Neutrophil (primary cell): ENCODE measurements at regions not wholly inside any gene's neighbourhood (a gene's known extent, or its start where the extent isn't known, plus 50 kb on each side); places are given as distances from the start of the nearest gene placed in this dataset.

ENCODE experiments used
- H3K27ac ChIP-seq: fragments of 200-600 bp; sonication (generic); 2 replicates; pipeline ENCODE4 v1.5.1; 2016; ENCODE audit warnings: mild to moderate bottlenecking, moderate library complexity
- H3K27me3 ChIP-seq: fragments of 200-600 bp; sonication (generic); 2 replicates; pipeline ENCODE4 v1.6.0; 2016; ENCODE audit warnings: mild to moderate bottlenecking
- H3K36me3 ChIP-seq: fragments of 200-600 bp; sonication (generic); 2 replicates; pipeline ENCODE4 v1.5.1; 2017
- H3K4me1 ChIP-seq, 2 experiments: fragments of 200-600 bp in 1 of 2; sonication (generic) in 1 of 2; 1 replicate in 1 of 2; 2 replicates in 1 of 2; pipeline versions ENCODE4 v1.5.1 to v1.6.1; 2013 to 2016; ENCODE audit warnings: low read depth in 1 of 2, low read length in 1 of 2, mild to moderate bottlenecking in 1 of 2, moderate library complexity in 1 of 2; ENCODE audit not compliant: control insufficient read depth in 1 of 2, insufficient read depth in 1 of 2
- H3K4me3 ChIP-seq, 2 experiments: fragments of 200-600 bp in 1 of 2; sonication (generic) in 1 of 2; 1 replicate in 1 of 2; 2 replicates in 1 of 2; pipeline ENCODE4 v1.5.1; 2013 to 2016; ENCODE audit warnings: low read depth in 1 of 2, low read length in 1 of 2, mild to moderate bottlenecking in 1 of 2, moderate library complexity in 1 of 2
- H3K9me3 ChIP-seq: fragments of 200-600 bp; sonication (generic); 2 replicates; pipeline ENCODE4 v1.5.1; 2016
- CTCF ChIP-seq: fragments of 200-600 bp; sonication (generic); IDR thresholded peaks from 2 replicates; pipeline ENCODE4 v1.5.1; 2016; ENCODE audit warnings: antibody characterized with exemption

DNA sequence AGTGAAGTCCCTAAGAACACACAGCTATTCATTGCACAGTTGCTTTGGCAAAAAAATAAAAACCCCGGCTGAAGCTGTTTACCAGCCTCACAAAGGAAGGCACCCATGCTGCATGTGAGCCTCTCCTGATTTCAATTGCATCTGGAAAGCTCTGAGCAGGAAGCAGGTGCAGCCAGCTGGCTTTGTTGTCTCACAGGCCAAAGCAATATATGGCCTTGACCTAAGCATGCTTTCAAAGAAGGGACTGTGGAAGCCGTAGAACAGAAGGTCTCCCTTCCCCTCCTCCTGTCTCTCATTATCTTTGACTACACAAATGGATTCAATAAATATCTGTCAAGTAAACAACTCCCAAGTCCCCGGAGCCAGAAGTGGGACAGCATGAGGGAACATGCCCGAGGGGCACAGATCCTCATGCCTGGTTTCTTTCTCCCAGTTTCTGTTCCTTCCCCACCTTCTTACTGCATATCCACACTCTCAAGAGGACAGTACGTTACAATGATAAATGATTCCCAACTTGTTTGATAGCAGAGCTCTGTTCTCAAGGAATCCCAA lies 57.2 kb upstream of the PCSK2 start:
- H3K4me1 ChIP-seq: no peaks in the 10 kb centered on the region
- no peak overlapping the region for H3K27ac ChIP-seq
- no peak for TF ChIP-seq CTCF
- H3K4me3 ChIP-seq: no peak overlapping the region
- no peaks in the 10 kb centered on the region for H3K9me3 ChIP-seq
- no peaks in the 10 kb centered on the region for H3K27me3 ChIP-seq
- H3K36me3 ChIP-seq: no peaks in the 10 kb centered on the region

- Histone ChIP-seq H3K9me3 (no peaks in the 10 kb centered on the region), H3K27me3 (no peaks in the 10 kb centered on the region), H3K36me3 (no peaks in the 10 kb centered on the region), H3K27ac (no peak overlapping the region), H3K4me1 (no peaks in the 10 kb centered on the region), H3K4me3 (no peak overlapping the region)
- TF ChIP-seq CTCF: no peak
These were observed 55.0 kb upstream of the PCSK2 start for GRCh38 chr20:17171746-17172280.

GRCh38 chr20:17172836-17173516 lies 53.9 kb upstream of the PCSK2 start:
- Histone ChIP-seq H3K27ac (no peak overlapping the region), H3K4me3 (no peak overlapping the region), H3K4me1 (no peaks in the 10 kb centered on the region), H3K9me3 (no peaks in the 10 kb centered on the region), H3K36me3 (no peaks in the 10 kb centered on the region), H3K27me3 (no peaks in the 10 kb centered on the region)
- TF ChIP-seq CTCF: no peak
